NCI-H82 treated with DMSO at 0.1 percent for 48 hours (cell line): ENCODE measurements at regions not wholly inside any gene's neighbourhood (a gene's known extent, or its start where the extent isn't known, plus 50 kb on each side); places are given as distances from the start of the nearest gene placed in this dataset.

ENCODE experiments used
- DNase-seq: peaks from one replicate; lab custom pipeline; 2025; ENCODE audit not compliant: unreplicated experiment; lab: John Stamatoyannopoulos, UW

DNA sequence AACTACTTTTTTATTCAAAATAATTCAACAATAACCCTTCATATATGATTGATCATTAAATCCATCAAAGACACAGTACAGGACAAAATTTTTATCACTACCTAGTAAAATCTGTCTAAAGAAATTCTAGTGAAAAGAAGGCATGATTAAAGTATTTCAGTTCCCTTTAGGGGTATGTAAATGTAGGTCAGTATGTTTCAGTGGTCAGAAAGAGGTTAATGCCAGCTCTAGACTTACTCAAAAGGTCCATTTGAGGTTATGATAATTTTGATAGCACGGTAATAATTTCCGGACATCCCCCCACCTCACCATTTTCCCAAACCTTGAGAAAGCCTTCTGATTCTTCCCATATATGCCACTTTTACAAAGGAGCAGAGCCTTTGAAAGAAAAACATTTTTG, 193.5 kb upstream of the ID4 start:
- DNase-seq, result no peak

DNA sequence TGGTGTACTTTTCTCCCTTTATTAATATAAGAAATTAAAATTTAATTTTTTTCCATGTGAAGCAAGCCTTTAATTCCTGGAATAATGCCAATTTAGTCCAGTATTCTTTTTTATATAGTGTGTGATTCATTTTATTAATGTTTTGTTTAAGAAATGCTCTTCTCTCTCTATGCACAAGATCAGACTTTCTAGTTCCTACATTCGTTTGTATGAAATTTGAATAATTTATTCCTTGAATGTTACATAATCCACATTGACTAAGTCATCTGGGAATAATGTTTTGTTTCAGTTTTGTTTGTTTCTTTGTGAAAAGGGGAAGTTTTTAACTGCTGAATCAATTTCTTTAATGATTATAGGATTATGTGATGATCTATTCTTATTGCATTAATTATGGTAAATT, 181.4 kb upstream of the ID4 start:
- no peak for DNase-seq

DNA sequence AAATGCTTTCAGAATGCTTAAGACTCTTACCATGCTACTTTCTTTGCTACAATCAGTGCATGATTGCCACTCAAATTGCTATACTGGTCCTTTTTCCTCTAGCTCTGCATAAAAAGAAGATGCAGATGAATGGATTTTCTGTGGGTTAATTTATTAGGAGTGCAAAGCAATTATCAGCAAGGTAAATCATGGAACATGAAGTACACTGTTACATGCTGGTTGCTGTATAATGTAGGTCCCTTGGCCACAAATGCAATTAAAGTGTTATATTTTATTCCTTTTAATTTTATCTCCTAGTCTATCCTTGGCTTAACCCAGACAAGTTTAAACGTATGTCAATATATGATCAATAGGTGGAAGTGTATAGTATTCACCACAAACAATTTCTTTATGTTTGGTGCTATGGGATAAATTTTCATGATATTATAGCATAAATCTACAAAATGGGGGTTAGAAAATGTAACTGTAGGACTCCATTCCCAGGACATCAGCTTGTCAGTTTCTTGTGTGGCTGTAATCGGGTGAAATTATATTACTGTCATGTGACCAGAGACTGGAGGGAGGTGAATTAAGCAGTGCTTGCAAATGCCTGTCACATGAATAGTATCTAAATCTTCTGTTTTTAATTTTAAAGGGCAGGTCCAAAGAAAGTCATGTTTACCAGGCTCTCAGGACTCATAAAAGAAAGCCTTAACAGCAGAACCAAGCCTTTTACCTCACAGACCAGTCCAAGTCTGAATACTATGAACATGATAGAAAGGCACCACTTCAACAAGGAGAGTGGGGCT, 176.9 kb upstream of the ID4 start:
- DNase-seq, result no peak

DNA sequence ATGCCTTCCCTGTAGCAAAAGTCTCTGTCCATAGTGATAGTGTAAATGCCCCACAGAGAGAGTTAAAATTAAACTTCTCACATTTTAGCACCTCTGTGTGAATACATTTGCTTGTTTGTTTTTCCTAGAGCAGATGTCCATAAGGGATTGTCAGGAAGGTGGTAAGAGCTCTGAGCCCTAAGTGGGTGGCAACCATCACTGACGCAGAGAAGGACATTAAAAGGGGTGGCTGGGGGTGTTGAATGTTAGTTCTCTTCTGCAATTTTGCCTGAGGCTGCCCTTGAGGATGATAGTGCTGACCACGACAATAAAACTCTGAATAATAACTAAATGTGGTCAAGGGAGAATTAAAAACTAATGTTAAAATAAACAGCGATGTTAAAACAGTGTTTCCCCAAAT, 174.3 kb upstream of the ID4 start:
- DNase-seq, result no peak

DNA sequence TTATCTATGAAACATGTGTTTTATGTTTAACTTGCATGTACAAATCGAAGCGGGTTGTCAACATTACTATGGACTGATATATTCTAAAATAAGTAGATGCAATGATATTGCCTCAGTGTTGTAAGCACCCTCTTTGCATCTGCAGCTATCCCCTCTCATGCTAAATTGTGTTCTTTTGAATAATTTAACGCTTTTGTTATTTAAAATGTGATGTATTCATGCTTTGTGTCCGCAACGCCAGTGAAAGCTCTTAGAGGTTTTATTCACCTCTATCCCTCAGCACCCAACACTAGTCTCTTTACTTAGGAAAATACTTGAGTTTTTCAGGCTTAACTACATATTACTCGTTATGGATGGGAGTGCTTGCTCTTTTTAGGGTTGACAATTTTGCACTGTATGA, 173.7 kb upstream of the ID4 start:
- no peak for DNase-seq

DNA sequence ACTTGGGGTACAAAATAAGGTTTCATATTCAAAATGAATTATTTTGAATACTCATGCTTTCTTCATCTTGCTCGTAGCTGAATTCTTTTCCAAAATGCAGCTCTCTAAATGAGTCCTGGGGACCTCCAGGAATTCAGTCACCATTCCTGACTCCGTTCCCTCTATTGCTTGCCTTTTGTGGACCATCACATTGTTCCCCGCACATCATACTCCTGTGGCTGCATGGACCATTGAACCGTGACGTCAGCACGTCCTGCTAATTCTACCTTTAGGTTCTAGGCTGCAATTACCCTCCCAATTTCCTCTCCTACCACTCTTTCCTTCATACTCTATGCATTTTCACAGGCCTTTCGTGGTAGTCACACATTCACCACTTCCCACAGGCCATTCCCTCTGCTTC, 173.1 kb upstream of the ID4 start:
- no peak for DNase-seq

DNA sequence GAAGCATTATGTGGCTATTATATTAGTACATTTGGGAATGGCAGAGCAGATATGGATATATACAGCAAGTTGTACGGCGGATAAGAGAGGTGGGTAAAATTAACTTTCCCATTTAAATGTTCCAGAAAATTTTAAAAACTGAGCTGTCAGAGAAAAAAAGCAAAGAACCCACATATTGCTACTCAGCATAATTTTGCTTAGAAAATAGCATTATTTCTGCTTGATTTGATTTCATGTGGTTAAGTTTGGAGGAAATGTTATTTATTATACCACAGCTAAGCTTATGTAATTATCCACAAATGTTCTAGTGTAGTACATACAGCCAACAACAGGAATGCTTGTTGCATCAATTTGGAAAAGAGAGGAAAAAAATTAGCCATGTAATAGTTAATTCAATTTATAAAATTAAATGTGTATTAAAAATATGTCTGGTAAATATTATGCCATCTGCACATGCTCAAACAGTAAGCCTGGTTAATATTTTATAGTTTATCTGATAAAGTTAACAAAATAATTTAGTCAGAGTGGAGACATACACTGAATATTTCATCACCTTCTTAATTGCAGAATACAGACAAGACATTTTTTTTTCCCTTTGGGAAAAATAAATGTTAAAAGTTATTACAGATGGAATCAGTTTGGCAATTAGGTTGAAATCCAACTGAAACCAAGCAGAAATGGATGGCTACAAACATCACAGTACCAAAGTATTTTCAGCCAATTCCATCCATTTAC, 172.1 kb upstream of the ID4 start:
- no peak for DNase-seq

DNA sequence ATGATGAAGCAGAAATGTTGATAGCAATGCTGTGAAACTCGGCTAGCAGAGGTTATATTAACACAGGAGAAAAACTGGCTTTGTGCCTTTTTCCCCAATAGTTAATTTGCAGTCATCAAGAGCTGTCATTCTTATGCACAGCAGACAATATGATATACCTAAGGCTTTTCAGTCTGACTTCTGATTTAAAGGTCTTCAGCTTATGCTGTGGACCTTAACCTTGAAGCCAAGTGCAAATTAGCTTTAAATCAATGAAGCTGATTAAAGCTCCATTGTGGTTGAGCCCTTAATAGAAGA, 171.6 kb upstream of the ID4 start:
- no peak for DNase-seq

DNA sequence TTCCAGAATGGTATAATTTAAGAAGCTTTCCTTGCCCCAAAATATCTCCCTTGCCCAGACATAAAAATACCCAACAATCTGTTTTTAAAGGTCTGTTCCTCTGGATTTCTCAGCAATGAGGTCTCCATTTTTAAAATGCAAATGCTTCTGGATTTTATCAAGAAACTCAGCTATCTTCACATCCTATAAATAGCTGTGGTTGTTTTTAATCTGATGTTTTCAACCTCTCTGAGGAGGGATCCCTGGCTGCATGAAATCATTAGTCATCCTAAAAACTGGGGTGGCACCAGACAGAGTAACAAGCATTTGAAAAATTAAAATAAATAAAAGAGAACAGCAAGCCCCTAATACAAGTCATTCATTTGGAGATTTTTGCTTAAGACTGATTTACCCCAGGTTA, 168.5 kb upstream of the ID4 start:
- no peak for DNase-seq

DNA sequence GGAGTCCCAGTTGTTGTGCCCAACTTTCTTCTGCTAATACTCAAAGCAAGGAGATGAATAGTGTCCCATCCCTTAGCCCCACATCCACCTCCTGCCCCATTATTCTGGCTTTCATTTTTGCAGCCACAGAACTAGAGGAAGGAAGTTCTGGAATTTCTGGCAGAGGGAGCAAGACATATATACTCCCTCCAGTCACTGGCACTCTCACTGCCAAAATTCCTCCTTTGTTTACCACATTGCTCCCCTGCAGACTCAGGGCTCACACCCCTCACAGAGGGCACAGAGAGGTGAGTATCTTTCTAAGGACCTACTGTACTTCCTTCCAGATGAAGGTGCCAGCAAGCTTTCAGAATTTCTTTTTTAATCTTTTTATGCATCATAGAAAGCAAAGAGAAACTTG, 168.0 kb upstream of the ID4 start:
- DNase-seq, result no peak

DNA sequence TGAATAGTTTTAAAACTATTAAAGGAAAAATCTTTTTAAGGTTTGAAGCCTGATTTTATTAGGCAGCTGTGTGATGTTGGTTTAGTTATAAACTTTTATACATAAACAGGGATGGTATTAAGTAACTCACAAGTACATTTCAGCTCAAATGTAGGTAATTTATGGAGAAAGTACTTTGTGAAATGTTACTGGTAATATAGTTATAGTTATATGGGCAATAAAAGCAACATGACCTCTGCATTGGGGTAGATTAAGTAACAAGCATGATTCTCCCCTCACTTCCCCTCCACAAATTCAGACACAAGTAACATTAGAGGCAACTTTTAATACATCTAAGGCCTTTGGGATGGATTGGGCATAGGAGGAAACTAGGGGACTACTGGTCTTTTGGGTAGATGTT, 154.3 kb upstream of the ID4 start:
- DNase-seq, result no peak

DNA sequence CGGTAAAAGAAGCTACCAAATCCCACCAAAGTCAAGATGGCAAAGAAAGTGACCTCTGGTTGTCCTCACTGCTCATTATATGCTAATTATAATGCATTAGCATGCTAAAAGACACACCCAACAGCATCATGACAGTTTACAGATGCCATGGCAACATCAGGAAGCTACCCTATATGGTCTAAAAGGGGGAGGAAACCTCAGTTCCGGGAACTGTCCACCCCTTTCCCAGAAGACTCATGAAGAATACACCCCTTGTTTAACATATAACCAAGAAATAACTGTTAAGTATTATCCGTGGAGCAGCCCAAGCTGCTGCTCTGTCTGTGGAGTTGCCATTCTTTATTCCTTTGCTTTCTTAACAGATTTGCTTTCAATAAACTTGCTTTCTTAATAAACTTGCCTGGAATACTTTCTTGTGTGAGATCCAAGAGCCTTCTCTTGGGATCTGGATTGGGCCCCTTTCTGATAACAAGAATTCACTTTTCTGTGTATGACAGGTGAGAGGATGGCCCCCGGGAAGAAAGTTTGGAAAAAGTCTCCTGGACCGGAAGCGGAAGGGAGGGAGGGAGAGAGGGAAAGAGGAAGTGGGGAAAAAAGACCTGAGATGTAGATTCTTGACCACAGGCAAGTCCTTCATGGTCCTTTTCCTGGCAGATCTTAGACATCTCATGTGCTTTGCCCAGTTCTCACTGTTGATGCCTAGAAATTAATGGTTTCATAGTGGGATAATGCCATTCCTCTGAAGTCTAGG, 146.7 kb upstream of the ID4 start:
- DNase-seq, result no peak

DNA sequence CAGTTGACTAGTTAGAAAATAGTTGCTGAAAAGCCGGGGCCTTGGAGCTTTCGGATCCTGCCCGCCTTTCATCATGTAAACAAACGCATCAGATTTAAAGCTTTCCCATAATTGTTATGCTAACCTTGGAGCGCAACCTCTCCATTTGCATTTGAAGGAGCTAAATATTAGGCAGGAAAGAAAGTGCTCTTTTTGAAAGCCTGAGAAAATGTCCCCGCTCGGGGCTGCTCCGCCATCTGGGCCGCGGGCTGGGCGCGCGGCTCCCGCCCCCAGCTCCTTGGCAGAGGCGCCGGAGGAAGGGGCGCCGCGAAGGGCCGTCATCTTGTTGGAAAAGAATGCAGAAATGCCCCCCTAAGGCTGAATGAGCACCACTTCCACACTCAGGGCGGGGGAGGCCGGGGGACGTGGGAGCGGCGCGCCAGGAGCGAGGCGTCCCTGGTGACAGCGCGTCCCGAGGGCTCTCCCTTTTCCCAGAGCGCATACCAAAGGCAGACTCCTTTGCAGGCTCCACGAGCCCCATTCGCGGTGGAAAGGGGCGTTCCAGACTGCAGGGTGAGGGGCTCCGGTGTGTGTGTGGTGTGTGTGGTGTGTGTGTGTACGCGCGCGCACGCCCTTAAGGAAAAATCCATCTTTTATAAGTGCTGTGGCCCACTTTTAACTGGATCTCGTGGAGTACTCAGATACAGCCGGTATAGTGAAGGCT, 145.6 kb upstream of the ID4 start:
- no peak for DNase-seq

DNA sequence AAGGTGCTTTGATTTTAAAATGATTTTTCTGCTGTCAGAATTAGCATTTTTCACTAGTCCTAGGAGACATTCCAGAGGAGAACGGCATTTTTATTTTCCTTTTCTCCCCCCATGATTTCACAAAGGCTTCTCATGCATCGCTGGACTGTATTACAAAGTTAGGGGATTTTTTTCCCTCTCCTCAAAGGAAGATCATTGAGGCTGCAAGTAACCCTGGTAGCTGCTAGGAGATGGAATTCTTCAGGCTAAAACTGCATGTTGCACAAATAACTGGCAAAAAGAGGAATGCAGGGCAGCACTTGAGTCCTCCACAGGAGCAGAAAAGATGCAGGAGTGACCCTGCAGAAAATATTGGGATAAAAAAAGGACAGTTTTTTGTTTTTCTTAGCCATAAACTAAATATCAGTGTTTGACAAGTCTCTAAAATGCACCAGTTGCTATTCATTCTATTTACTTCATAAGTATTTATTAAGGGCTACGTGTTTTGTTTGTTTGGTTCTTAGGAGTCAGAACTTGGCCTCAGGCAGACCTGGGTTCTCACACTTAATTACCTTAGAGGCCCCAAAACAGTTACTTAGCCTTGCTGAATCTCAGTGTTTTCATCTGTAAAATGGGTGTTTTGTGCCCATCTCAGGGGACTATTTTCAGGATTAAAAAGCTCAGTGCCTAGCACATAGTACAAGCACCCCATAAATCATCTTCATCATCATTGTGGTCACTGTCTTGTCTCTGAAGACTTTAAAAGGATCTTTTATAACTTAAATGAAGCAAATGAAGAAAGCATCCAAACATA, 144.5 kb upstream of the ID4 start:
- no peak for DNase-seq

DNA sequence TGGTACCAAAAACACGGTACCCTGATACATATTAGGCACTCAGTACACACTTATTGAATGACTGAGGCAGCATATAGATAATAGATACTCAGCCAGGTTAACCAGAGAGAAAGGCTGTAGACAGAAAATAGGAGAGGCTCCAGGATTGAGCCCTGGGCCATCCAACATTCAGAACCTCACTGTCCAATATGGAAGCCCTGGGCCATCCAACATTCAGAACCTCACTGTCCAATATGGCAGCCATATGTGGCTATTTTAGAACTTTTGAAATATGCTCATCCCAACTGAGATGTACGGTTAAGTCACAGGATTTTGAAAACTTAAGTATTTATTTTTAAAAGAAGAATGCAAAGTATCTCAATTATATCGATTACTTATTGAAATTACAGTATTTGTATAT, 142.5 kb upstream of the ID4 start:
- no peak for DNase-seq

DNA sequence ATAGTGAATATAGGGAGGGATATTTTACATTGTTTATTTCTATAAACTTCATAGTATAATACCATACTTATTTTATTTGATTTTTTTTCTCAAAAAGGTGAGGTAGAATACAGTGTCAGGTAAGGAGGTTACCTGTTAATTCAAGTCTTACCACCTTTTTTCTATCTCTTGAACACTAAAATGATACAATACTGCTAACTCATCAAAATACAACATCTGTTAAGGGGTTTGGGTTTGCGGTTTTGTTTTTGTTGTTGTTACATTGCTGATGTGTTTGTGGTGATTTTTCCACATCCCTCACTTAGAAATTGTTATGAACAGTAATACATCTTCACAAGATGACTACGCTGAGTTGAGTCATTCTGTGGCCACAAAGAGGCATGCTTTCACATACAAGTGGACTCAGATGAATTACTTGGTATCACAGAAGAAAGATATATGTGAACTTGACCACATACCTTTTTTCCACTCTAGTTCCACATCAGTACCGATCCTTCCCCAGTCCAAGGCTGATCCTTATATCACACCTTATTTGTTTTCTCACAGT, 139.4 kb upstream of the ID4 start:
- no peak for DNase-seq

DNA sequence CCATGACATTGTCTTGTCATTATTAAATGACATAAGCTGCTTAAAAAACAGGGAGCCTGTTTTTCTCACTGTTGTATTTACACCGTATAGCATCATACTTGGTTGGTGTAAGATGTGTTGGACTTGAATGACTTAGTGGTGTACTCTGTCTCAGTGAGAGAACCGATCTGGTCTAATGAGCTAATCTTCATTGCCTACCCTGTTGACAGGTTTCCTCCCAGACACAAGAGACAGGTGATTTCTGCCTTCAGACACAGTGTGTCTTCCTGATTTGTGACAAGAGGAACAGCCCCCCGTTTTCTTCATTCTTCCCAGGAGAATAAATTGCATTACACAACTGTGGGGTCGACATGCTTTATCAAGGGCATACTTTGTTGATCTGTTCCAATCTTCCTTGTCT, 137.2 kb upstream of the ID4 start:
- DNase-seq, result peak; percentile 2

DNA sequence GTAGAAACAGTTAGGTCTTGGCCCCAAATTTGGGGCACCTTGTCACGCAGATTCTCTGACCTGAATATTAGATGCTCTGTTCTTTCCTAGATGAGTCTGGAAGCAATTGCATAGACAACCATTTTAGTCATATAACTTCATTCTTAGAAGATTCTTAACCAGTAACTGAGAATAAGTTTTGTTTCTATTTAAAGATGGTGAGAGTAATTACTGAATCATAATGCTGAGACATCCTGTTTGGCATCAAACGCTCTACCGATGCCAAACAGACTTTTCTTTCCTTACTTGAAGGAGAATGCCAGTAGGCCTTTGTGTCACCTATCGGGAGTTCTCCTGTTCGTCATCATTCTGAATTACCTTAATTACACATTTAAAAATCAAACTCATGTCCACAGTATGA, 131.6 kb upstream of the ID4 start:
- DNase-seq, result no peak

DNA sequence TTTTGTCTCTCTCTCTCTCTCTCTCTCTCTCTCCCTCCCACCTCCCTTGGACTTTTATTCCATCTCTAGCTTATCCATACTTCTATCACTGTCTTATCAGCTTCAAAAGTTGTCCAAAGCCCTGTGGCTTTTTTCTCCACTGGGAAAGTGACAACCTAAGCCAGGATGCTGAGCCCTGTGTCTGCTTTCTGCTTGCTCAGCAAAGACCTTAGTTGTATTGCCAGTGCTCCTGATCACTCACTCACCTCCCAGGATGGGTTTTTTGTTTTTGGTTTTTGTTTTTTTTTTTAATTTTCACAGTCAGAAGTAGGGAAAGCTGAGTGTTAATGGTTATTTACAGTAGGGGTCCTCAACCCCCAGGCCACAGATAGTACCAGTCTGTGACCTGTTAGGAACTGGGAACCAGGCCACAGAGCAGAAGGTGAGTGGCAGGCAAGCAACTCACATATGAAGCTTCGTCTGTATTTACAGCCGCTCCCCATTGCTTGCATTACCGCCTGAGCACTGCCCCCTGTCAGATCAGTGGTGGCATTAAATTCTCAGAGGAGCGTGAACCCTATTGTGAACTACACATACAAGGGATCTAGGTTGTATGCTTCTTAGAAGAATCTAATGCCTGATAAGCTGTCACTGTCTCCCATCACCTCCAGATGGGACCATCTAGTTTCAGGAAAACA, 125.0 kb upstream of the ID4 start:
- DNase-seq, result no peak

DNA sequence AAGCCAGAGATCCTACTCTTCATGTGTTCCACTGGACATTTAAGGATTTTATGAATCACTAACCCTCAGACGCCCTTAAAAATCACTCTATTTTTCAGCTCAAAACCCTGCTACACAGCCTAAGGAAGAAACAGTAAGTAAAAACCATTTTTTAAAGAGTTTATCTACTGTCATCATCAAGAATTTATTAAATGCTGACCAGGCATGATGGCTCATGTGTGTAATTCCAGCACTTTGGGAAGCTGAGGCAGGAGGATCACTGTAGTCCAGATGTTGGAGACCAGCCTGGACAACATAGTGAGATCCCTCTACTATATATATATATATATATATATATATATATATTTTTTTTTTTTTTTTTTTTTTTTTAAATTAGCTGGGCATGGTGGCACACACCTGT, 124.2 kb upstream of the ID4 start:
- DNase-seq, result no peak
